ENCODE measurements at regions not wholly inside any gene's neighbourhood (a gene's known extent, or its start where the extent isn't known, plus 50 kb on each side); places are given as distances from the start of the nearest gene placed in this dataset.

GRCh38 chr4:137775701-137776100 is 243.4 kb upstream of the PCDH18 start:
- no peak for TF ChIP-seq CTCF (IDR thresholded peaks at IDR 0.05)
- no peak for TF ChIP-seq JUND (IDR thresholded peaks at IDR 0.05)
- TF ChIP-seq EP300 (IDR thresholded peaks at IDR 0.05; ENCODE audit: borderline replicate concordance in 1 of 2, low read depth in 1 of 2, low read length in 1 of 2): no peak
- no peak for TF ChIP-seq SIN3A (IDR thresholded peaks at IDR 0.05; ENCODE audit: borderline replicate concordance, low read depth, low read length)
